Rectal smooth muscle tissue (tissue), 1 donor: ENCODE measurements at regions not wholly inside any gene's neighbourhood (a gene's known extent, or its start where the extent isn't known, plus 50 kb on each side); places are given as distances from the start of the nearest gene placed in this dataset.

Experiments
- H3K27ac ChIP-seq: one replicate; pipeline ENCODE4 v1.7.0; 2013; ENCODE audit warnings: low read depth, low read length, inconsistent platforms
- H3K27me3 ChIP-seq: one replicate; pipeline ENCODE4 v1.7.0; 2013; ENCODE audit warnings: low read length; ENCODE audit not compliant: control insufficient read depth, insufficient read depth
- H3K36me3 ChIP-seq: one replicate; pipeline ENCODE4 v1.7.0; 2013; ENCODE audit warnings: low read length; ENCODE audit not compliant: control insufficient read depth, insufficient read depth
- H3K4me1 ChIP-seq: one replicate; pipeline ENCODE4 v1.7.0; 2013; ENCODE audit warnings: low read length; ENCODE audit not compliant: control insufficient read depth, insufficient read depth
- H3K4me3 ChIP-seq: one replicate; pipeline ENCODE4 v1.7.0; 2013; ENCODE audit warnings: low read length
- H3K9ac ChIP-seq: one replicate; pipeline ENCODE4 v1.7.0; 2013; ENCODE audit warnings: low read length

GRCh38 chr2:120658042-120658769 is 77.5 kb upstream of the GLI2 start:
- no peaks in the 10 kb centered on the region for H3K36me3 ChIP-seq
- no peaks in the 10 kb centered on the region for H3K27me3 ChIP-seq
- H3K27ac ChIP-seq = no peak overlapping the region
- H3K4me1 ChIP-seq = peaks cover 7% of the 10 kb centered on the region
- no peak overlapping the region for H3K4me3 ChIP-seq
- H3K9ac ChIP-seq = no peak overlapping the region

GRCh38 chr2:120658770-120659158 is 76.9 kb upstream of the GLI2 start:
- Histone ChIP-seq H3K27ac (no peak overlapping the region), H3K27me3 (no peaks in the 10 kb centered on the region), H3K36me3 (no peaks in the 10 kb centered on the region), H3K4me1 (peaks cover 7% of the 10 kb centered on the region), H3K4me3 (no peak overlapping the region), H3K9ac (no peak overlapping the region)

GRCh38 chr2:120659275-120659977 is 76.2 kb upstream of the GLI2 start:
- Histone ChIP-seq H3K27me3 (no peaks in the 10 kb centered on the region), H3K4me1 (peaks cover 7% of the 10 kb centered on the region)

DNA sequence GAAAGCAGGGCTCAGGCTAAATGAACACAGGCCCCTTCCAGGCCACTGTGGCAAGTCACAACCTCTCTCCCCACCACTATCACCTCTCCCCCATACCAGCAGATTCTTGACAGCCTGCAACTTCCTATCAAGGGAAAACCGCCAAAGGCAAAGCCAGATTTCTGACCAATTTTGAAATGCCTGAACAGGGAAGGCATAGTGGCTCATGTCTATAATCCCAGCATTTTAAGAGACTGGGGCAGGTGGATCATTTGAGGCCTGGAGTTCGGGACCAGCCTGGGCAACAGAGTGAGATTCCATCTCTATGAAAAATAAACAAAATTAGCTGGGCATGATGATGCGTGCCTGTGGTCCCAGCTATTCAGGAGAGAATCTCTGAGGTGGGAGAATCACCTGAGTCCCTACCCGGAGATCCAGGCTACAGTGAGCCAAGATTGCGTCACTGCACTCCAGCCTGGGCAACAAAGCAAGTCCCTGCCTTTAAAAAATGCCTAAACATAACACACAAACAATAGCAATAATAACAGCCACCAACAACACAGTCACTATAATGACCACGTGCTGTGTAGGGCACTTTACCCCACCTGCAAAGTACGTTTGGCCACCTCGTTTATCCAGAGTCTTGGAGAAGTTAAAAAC is 75.5 kb upstream of the GLI2 start:
- Histone ChIP-seq H3K27me3 (no peaks in the 10 kb centered on the region), H3K9ac (no peak overlapping the region), H3K4me3 (no peak overlapping the region), H3K36me3 (no peaks in the 10 kb centered on the region), H3K4me1 (peaks cover 7% of the 10 kb centered on the region), H3K27ac (no peak overlapping the region)

More at GRCh38 chr2:120659275-120659977, 76.2 kb upstream of the GLI2 start:
- Histone ChIP-seq H3K36me3 (no peaks in the 10 kb centered on the region), H3K27ac (no peak overlapping the region), H3K4me3 (no peak overlapping the region), H3K9ac (no peak overlapping the region)

GRCh38 chr2:120660771-120661459 is 74.8 kb upstream of the GLI2 start:
- Histone ChIP-seq H3K27ac (no peak overlapping the region), H3K4me1 (peaks cover 7% of the 10 kb centered on the region), H3K9ac (no peak overlapping the region), H3K36me3 (no peaks in the 10 kb centered on the region), H3K4me3 (no peak overlapping the region), H3K27me3 (no peaks in the 10 kb centered on the region)

DNA sequence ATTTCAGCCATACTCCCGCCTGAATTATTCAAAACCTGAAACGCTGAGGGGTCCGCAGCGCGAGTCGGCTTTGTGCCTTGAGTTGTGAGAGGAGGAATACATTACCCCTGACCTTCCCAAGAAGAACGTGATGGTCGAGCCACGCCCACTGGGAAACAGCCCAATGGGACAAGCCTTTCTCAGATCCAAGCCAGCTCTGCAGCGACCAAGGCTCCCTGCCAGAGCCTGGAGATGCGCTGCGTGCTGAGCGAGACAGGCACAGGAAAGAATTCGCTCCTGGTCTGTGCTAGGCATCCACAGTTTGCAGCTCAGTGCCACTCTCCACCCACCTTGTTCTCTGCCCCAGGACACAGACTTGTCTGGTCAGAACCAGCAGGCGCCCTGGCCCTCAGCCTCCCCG is 74.1 kb upstream of the GLI2 start:
- Histone ChIP-seq H3K27ac (no peak overlapping the region), H3K36me3 (no peaks in the 10 kb centered on the region), H3K4me1 (peaks cover 5% of the 10 kb centered on the region), H3K4me3 (no peak overlapping the region), H3K27me3 (no peaks in the 10 kb centered on the region), H3K9ac (no peak overlapping the region)

GRCh38 chr2:120662046-120662445 is 73.6 kb upstream of the GLI2 start:
- Histone ChIP-seq H3K27me3 (no peaks in the 10 kb centered on the region), H3K9ac (no peak overlapping the region), H3K4me1 (peaks cover 1% of the 10 kb centered on the region), H3K4me3 (no peak overlapping the region), H3K27ac (no peak overlapping the region), H3K36me3 (no peaks in the 10 kb centered on the region)

- Histone ChIP-seq H3K4me3 (no peak overlapping the region), H3K27me3 (no peaks in the 10 kb centered on the region), H3K9ac (no peak overlapping the region), H3K27ac (no peak overlapping the region), H3K4me1 (no peaks in the 10 kb centered on the region), H3K36me3 (no peaks in the 10 kb centered on the region)
Observed at GRCh38 chr2:120662746-120663145, 72.9 kb upstream of the GLI2 start.

GRCh38 chr2:120666433-120666832 is 69.2 kb upstream of the GLI2 start:
- Histone ChIP-seq H3K36me3 (no peaks in the 10 kb centered on the region), H3K9ac (no peak overlapping the region), H3K27me3 (peaks cover 10% of the 10 kb centered on the region), H3K4me3 (no peak overlapping the region), H3K27ac (no peak overlapping the region), H3K4me1 (no peaks in the 10 kb centered on the region)

GRCh38 chr2:120667981-120668380 is 67.7 kb upstream of the GLI2 start:
- H3K4me3 ChIP-seq = no peak overlapping the region
- no peaks in the 10 kb centered on the region for H3K36me3 ChIP-seq
- peaks cover 11% of the 10 kb centered on the region for H3K27me3 ChIP-seq
- H3K27ac ChIP-seq = no peak overlapping the region
- no peaks in the 10 kb centered on the region for H3K4me1 ChIP-seq
- H3K9ac ChIP-seq = no peak overlapping the region

DNA sequence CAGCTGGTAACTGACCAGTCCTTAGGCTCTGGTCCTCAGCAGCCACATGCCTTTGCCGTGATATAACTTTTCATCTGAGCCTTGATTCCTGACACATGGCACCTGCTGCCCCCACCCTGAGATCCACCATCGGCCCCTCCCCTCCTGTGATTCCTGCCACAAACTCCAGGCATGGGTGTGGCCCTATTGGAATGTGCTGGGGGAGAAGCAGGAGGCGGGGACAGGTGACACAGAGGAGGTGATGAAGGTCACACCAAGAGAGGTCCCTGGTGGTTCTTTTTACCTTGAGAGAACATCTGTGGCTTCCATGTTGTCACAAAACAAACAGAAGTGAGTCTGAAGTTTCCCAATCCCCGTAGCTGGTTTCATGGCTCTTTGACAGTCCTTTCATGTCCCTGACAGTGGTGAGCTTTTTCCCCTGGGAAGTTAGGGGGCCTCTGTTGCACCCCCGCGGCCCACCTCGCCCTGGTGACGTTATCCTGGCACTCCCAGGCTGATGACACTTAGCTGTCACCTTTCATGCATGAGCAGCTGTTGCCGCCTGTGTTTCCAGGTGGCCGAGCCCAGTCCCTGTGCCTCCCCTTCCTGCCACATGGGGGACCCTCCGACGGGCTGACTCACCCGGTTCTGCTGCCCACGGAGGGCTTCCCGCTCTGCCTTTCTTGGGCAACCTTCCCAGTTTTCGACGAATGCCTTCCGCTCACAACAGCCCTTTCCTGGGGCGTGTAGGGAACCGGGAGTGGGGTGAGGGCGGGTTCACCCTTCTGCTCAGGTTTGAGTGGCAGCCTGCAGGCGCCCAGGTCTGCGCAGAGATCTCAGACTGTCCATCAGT is 66.3 kb upstream of the GLI2 start:
- Histone ChIP-seq H3K27ac (no peak overlapping the region), H3K27me3 (peaks cover 14% of the 10 kb centered on the region), H3K9ac (no peak overlapping the region), H3K4me1 (no peaks in the 10 kb centered on the region), H3K36me3 (no peaks in the 10 kb centered on the region), H3K4me3 (no peak overlapping the region)

DNA sequence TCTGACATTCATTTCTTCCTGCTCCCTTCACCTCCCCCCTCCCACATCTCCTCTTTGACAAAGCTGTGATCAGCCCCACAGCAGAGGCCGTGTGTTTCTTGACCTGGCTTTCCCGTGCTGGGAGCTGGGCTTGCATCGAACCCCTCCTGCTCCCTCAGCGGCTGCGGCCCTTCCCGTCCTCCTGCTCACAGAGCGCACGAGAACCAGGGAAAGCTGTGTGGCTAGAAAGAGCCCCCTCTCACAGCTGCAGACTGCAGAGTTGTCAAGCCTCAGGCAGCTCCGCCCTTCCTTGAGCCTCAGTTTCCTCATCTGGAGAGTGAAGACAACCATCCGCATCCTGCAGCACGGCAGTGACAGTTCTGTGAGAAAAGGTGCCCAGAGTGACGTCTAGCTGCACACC is 65.7 kb upstream of the GLI2 start:
- H3K27ac ChIP-seq = no peak overlapping the region
- H3K9ac ChIP-seq = no peak overlapping the region
- no peaks in the 10 kb centered on the region for H3K36me3 ChIP-seq
- no peak overlapping the region for H3K4me3 ChIP-seq
- H3K27me3 ChIP-seq = peaks cover 14% of the 10 kb centered on the region
- no peaks in the 10 kb centered on the region for H3K4me1 ChIP-seq
